ENCODE measurements at regions not wholly inside any gene's neighbourhood (a gene's known extent, or its start where the extent isn't known, plus 50 kb on each side); places are given as distances from the start of the nearest gene placed in this dataset.

GRCh38 chr6:113427617-113428016 is 429.5 kb upstream of the MARCKS start:
- TF ChIP-seq CREB1 (CRISPR knock-in tag; IDR thresholded peaks at IDR 0.05; ENCODE audit: low read depth), result no peak
- no peak for TF ChIP-seq CTCF (conservative IDR thresholded peaks at IDR 0.05; ENCODE audit: low read depth in 2 of 2)
- no peak for TF ChIP-seq ZNF331 (CRISPR knock-in tag; IDR thresholded peaks at IDR 0.05; ENCODE audit: low read depth)
- TF ChIP-seq POLR2AphosphoS5 (IDR thresholded peaks at IDR 0.05; ENCODE audit: low read depth), result no peak
- no peak for TF ChIP-seq REST (IDR thresholded peaks at IDR 0.05; ENCODE audit: unreplicated experiment)
- TF ChIP-seq JUNB (IDR thresholded peaks at IDR 0.05; ENCODE audit: unreplicated experiment), result no peak
- TF ChIP-seq EZH2 (IDR thresholded peaks at IDR 0.05; ENCODE audit: low read depth, unreplicated experiment), result no peak
- TF ChIP-seq EZH2phosphoT487 (IDR thresholded peaks at IDR 0.05; ENCODE audit: unreplicated experiment), result no peak
- TF ChIP-seq ZNF114 (CRISPR knock-in tag; IDR thresholded peaks at IDR 0.05), result no peak
